Esophagus squamous epithelium (tissue), 4 donors: ENCODE measurements at regions not wholly inside any gene's neighbourhood (a gene's known extent, or its start where the extent isn't known, plus 50 kb on each side); places are given as distances from the start of the nearest gene placed in this dataset.

Experiments used
- CTCF ChIP-seq, 6 experiments: fragments of 450-650 bp in 4 of 6; fragments of 200-600 bp in 2 of 6; sonication (generic) in 2 of 6; IDR thresholded peaks; one replicate each; pipeline ENCODE4 v1.5.1; 2016 to 2019; ENCODE audit warnings: antibody characterized with exemption in 6 of 6, mild to moderate bottlenecking in 4 of 6, moderate library complexity in 4 of 6
- POLR2A ChIP-seq, 4 donors: fragments of 450-650 bp; IDR thresholded peaks; one replicate each; pipeline ENCODE4 v1.6.1; 2017; ENCODE audit warnings: antibody characterized with exemption in 4 of 4, mild to moderate bottlenecking in 4 of 4, moderate library complexity in 3 of 4

- TF ChIP-seq POLR2A (IDR thresholded peaks at IDR 0.05) (no peak), CTCF (IDR thresholded peaks at IDR 0.05) (no peak)
These were observed 798.3 kb downstream of the NXPH1 start for GRCh38 chr7:9231630-9232121.
